Smooth muscle cell (in vitro differentiated cells): ENCODE measurements at regions not wholly inside any gene's neighbourhood (a gene's known extent, or its start where the extent isn't known, plus 50 kb on each side); places are given as distances from the start of the nearest gene placed in this dataset.

Experiments
- DNase-seq: peaks from one replicate; lab custom pipeline; 2025; ENCODE audit not compliant: unreplicated experiment; lab: John Stamatoyannopoulos, UW
- H2AFZ ChIP-seq: fragments of 200-600 bp; sonication (generic); 2 replicates; pipeline ENCODE4 v1.6.0; 2016; ENCODE audit warnings: antibody characterized with exemption, low read depth, mild to moderate bottlenecking
- H3F3A ChIP-seq: fragments of 200-600 bp; sonication (generic); 2 replicates; pipeline ENCODE4 v1.6.0; 2017; ENCODE audit warnings: antibody characterized with exemption, low read depth
- H3K27ac ChIP-seq: fragments of 200-600 bp; sonication (generic); 2 replicates; pipeline ENCODE4 v1.5.1; 2016; ENCODE audit warnings: low read depth, mild to moderate bottlenecking
- H3K27me3 ChIP-seq: fragments of 200-600 bp; sonication (generic); 2 replicates; pipeline ENCODE4 v1.6.1; 2016; ENCODE audit warnings: low read depth, mild to moderate bottlenecking
- H3K36me3 ChIP-seq: fragments of 200-600 bp; sonication (generic); 2 replicates; pipeline ENCODE4 v1.5.1; 2016; ENCODE audit warnings: low read depth
- H3K4me1 ChIP-seq: fragments of 200-600 bp; sonication (generic); 2 replicates; pipeline ENCODE4 v1.5.1; 2016; ENCODE audit warnings: low read depth
- H3K4me2 ChIP-seq: fragments of 200-600 bp; sonication (generic); 2 replicates; pipeline ENCODE4 v1.6.0; 2016; ENCODE audit warnings: mild to moderate bottlenecking
- H3K4me3 ChIP-seq: fragments of 200-600 bp; sonication (generic); 2 replicates; pipeline ENCODE4 v1.5.1; 2016; ENCODE audit warnings: mild to moderate bottlenecking
- H3K79me2 ChIP-seq: fragments of 200-600 bp; sonication (generic); 2 replicates; pipeline ENCODE4 v1.6.0; 2016; ENCODE audit warnings: low read depth, mild to moderate bottlenecking
- H3K9ac ChIP-seq: fragments of 200-600 bp; sonication (generic); 2 replicates; pipeline ENCODE4 v1.6.0; 2016; ENCODE audit warnings: low read depth
- H3K9me3 ChIP-seq: fragments of 200-600 bp; sonication (generic); replicated peaks from 2 replicates; pipeline ENCODE4 v1.5.1; 2016; ENCODE audit warnings: low read depth
- H4K20me1 ChIP-seq: fragments of 200-600 bp; sonication (generic); 2 replicates; pipeline ENCODE4 v1.6.0; 2016; ENCODE audit warnings: low read depth
- CTCF ChIP-seq: fragments of 200-600 bp; sonication (generic); IDR thresholded peaks from 2 replicates; pipeline ENCODE4 v1.5.1; 2017; ENCODE audit warnings: borderline replicate concordance, mild to moderate bottlenecking, antibody characterized with exemption; ENCODE audit not compliant: insufficient read depth, poor library complexity, severe bottlenecking
- WGBS: methylation state at CpG from one replicate; pipeline ENCODE4 v1.1.7; 2016; ENCODE audit warnings: low lambda C conversion rate; 5-methylcytosine and 5-hydroxymethylcytosine counted together

GRCh38 chr5:179420476-179420875, 75.2 kb upstream of the ADAMTS2 start:
- Histone ChIP-seq H4K20me1 (no peaks in the 10 kb centered on the region), H3K79me2 (no peaks in the 10 kb centered on the region), H3K4me3 (no peak overlapping the region), H3K4me2 (no peak overlapping the region), H2AFZ (no peak overlapping the region), H3K27me3 (no peaks in the 10 kb centered on the region), H3K27ac (no peak overlapping the region), H3K9ac (no peak overlapping the region), H3K36me3 (no peaks in the 10 kb centered on the region), H3K4me1 (no peaks in the 10 kb centered on the region), H3F3A (no peaks in the 10 kb centered on the region), H3K9me3 (no peaks in the 10 kb centered on the region)
- DNase-seq, result no peak
- TF ChIP-seq CTCF, result no peak
- 81% methylated on average over 8 of the region's 8 CpGs for WGBS

- Histone ChIP-seq H3K4me1 (no peaks in the 10 kb centered on the region), H3K27me3 (no peaks in the 10 kb centered on the region), H3K27ac (no peak overlapping the region), H4K20me1 (no peaks in the 10 kb centered on the region), H3K79me2 (no peaks in the 10 kb centered on the region), H3F3A (no peaks in the 10 kb centered on the region), H3K4me2 (no peak overlapping the region), H2AFZ (no peak overlapping the region), H3K9me3 (no peaks in the 10 kb centered on the region), H3K4me3 (no peak overlapping the region), H3K9ac (no peak overlapping the region), H3K36me3 (no peaks in the 10 kb centered on the region)
- 64% methylated on average over 11 of the region's 11 CpGs for WGBS
- TF ChIP-seq CTCF, result no peak
- no peak for DNase-seq
Measured at GRCh38 chr5:179418972-179419371, 73.7 kb upstream of the ADAMTS2 start.

GRCh38 chr5:179417696-179418095, 72.4 kb upstream of the ADAMTS2 start:
- H3K9me3 ChIP-seq, result no peaks in the 10 kb centered on the region
- 78% methylated on average over 5 of the region's 5 CpGs for WGBS

More at GRCh38 chr5:179417696-179418095, 72.4 kb upstream of the ADAMTS2 start:
- DNase-seq, result no peak
- H4K20me1 ChIP-seq, result no peaks in the 10 kb centered on the region
- no peak for TF ChIP-seq CTCF
- no peaks in the 10 kb centered on the region for H3K36me3 ChIP-seq
- no peaks in the 10 kb centered on the region for H3K79me2 ChIP-seq
- no peak overlapping the region for H3K4me2 ChIP-seq
- no peaks in the 10 kb centered on the region for H3F3A ChIP-seq
- H3K27me3 ChIP-seq, result no peaks in the 10 kb centered on the region
- no peaks in the 10 kb centered on the region for H3K4me1 ChIP-seq
- H3K9ac ChIP-seq, result no peak overlapping the region
- H2AFZ ChIP-seq, result no peak overlapping the region
- no peak overlapping the region for H3K4me3 ChIP-seq
- no peak overlapping the region for H3K27ac ChIP-seq
